ENCODE measurements at regions not wholly inside any gene's neighbourhood (a gene's known extent, or its start where the extent isn't known, plus 50 kb on each side); places are given as distances from the start of the nearest gene placed in this dataset.
"Not testable (repeated sequence)": the region's sequence is repeated elsewhere in the genome, so short reads cannot be mapped to it uniquely, and the experiment has no call there.

GRCh38 chr2:111425789-111426201, 305.1 kb downstream of the BCL2L11 start:
- not testable (repeated sequence) for DNase-seq (ENCODE audit: low spot score)

DNA sequence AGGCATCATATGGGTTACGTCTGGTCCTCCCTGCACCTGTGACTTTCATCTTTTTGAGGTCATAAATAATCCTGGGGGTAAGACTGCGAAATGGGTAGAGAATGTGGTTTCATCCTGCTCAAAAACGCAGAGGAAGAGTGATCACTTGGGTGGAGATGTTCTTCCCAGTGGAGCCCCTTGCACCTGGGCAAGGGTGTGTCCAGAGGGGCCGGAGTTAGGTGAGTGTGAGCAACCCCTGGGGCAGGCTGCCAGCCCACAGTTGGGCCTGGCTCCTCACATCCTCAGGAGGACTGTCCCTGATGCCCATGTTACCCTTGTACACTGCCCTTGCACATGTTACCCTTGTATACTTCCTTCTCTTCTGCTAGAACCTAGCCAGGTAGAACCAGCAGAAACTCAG, 306.6 kb downstream of the BCL2L11 start:
- not testable (repeated sequence) for DNase-seq (ENCODE audit: low spot score)

DNA sequence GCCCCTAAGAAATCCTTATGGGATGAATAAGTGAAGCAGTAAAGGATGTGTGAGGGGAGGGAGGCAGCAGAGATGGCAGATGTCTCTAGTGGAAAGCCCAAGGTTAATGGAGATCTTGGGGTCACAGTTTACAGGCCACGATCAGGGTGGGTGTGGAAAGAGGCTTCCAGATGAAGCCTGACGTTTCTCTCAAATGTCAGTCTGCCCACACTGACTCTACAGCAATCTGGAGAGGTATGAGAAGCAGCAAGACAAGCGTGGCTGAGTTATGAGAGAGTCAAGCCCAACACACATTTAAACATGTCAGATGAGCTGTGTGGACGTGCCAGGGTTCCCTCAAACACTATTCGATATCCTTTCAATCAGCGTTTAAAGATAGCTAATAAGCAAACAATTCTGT, 308.2 kb downstream of the BCL2L11 start:
- DNase-seq (ENCODE audit: low spot score) = not testable (repeated sequence)

GRCh38 chr2:111429353-111429752, 308.6 kb downstream of the BCL2L11 start:
- not testable (repeated sequence) for DNase-seq (ENCODE audit: low spot score)

GRCh38 chr2:111430817-111431661, 310.3 kb downstream of the BCL2L11 start:
- not testable (repeated sequence) for DNase-seq (ENCODE audit: low spot score)

DNA sequence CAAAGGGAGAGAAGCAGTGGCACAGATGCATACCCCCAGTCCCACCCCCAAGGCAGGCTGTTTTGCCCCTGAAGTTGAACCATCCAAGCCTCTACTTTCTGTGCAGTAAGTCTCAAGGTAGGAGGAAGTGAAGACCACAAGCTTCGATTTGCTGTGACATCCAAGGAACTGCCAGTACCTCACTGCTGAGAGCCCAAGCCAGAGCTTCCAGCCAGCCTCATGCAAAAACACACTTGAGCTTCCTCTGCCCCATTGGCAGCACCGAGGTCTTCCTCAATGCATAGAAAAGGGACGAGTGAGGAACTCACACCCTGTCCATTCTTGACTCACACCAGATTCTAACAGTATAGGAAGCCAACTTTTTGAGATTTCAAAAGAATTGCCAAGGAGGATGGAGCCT, 311.7 kb downstream of the BCL2L11 start:
- not testable (repeated sequence) for DNase-seq (ENCODE audit: low spot score)

- not testable (repeated sequence) for DNase-seq (ENCODE audit: low spot score)
Measured at GRCh38 chr2:111432916-111433499, 312.3 kb downstream of the BCL2L11 start.

- DNase-seq (ENCODE audit: low spot score) = not testable (repeated sequence)
Measured at GRCh38 chr2:111433892-111434607, 313.3 kb downstream of the BCL2L11 start.

DNA sequence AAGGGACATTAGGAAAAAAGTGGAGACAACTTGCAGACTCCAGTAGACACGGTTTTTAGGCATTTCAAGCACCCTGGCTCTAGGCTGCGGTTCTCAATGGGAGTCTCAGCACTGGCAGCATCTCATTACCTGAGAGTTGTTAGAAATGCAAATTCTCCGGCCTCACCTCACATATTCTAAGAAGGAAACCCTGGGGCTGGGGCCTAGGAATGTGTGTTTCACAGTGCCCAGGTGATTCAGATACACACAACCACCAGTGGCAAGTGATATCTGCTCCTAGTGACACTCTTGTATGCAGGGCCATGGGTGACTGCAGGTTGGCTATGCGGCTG, 313.9 kb downstream of the BCL2L11 start:
- not testable (repeated sequence) for DNase-seq (ENCODE audit: low spot score)

- not testable (repeated sequence) for DNase-seq (ENCODE audit: low spot score)
Measured at GRCh38 chr2:111435553-111436310, 315.0 kb downstream of the BCL2L11 start.

DNA sequence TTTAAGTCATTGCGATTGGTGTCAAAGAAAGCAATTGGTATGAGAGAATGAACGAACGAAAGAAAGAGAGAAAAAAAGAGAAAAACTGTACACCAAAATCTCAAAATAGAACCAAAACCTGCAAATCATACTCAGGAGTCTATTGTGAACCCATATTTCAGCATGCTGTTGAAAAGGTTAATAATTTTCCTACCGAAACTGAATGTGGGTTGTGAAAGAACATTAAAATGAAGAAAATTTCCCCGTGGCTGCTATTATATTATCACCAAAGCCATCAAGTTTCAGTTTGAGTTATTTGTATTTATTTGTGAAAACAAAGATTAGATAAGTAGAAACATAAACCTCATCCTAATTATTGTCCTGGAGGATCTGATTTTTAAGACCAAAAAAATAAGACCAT, 315.7 kb downstream of the BCL2L11 start:
- DNase-seq (ENCODE audit: low spot score) = not testable (repeated sequence)

GRCh38 chr2:111437288-111437990, 316.7 kb downstream of the BCL2L11 start:
- not testable (repeated sequence) for DNase-seq (ENCODE audit: low spot score)

DNA sequence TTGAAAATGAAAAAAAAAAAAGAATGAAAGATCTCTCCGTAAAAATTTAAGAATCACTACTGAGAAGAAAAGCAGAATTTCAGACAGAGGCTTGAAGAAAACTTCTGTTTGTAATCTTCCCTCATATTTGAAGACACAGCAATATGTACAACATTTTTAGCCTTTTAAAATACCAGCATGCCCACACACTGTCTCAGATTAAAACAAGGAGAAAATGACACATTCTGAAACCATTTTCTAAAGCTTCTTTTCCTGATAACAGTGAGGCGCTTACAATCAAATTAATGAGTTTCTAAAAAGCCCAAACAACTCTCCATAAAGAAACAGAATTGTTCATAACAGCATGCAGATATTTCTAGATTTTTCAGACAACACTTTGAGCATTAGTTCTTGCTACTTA, 317.4 kb downstream of the BCL2L11 start:
- not testable (repeated sequence) for DNase-seq (ENCODE audit: low spot score)

GRCh38 chr2:111439237-111439636, 318.5 kb downstream of the BCL2L11 start:
- not testable (repeated sequence) for DNase-seq (ENCODE audit: low spot score)

- not testable (repeated sequence) for DNase-seq (ENCODE audit: low spot score)
Measured at GRCh38 chr2:111441614-111442013, 320.9 kb downstream of the BCL2L11 start.

DNA sequence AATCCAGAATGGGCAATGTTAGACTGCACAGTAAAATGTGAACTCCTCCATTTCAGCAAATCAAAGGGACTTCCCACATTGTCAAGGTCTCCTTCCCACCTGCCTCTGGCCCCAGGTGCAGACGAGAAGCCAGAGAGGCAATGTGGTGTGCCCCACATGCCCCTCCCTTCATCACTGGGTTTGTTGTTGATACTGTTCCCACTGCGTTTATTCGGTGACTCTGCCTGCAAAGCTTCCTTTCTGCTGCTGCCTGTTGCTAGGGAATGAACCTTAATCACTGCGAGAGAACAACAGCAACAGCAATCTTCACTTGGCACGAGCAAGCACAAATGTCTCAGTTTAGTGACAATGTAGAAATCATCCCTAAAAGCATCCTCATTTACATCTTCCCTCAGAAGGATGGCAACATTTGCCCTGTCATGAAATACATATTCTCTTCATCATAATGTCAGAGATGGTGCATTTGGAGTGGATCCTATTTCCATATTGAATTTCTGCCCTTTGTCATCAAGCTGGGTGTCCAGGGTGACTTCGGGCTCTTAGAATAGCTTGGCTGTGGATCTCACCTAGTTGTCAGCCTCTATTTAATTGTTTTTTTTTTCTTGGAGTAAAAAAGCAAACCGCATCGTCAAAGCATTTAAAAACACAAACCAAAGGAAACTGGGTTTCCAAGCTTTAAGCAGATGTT, 322.2 kb downstream of the BCL2L11 start:
- not testable (repeated sequence) for DNase-seq (ENCODE audit: low spot score)

DNA sequence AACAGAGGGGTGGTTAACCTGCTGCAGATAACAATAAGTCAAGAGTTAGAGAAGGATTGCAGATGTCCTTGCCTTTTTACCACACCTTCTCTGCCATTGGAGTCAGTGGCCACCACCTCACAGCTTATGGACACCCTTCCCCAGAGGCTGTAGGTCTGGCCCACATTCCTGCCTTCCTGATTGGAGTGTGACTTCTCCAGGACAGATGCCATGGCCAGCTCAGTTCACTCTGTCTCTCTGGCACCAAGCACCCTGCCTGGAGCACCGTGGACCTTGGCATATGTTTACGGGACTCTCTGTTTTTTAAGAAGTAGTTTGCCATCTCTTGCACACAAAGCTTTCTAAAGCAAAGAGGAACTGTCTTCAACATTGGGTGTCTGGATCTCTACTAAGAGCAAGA, 323.8 kb downstream of the BCL2L11 start:
- DNase-seq (ENCODE audit: low spot score) = not testable (repeated sequence)

DNA sequence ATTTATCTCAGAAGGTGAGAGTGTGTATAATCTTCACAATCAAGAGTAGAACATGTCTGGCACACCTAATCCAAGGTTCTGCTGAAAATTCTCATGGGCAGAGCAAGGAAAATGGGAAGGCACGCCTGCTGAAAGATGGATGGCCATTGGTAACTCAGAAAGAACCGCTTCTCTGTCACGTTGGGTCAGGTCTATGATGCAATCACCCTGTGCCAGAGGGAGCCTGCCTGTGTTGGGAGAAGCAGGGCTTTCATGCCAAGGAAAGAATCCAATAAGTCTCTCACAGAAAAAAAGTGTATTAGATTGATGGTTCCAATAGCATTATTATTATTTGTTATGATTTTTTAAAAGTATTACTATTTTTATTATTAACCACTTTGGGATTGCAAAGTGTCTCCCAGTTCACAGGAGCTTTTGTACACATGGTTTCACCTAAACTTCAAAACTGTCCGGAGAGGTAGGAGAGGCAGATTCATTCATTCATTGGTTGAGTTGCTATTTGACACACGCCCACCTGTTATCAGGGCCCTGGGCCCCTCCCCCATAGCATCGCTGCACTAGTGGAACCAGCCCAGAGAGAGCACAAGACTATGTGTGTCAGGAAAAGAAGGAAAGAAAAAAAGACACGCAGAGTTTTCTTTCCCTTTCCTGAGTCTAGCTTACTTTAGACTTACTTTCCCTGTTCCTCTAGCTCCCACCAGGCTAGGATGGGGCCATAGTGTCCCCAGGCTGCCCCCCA, 324.6 kb downstream of the BCL2L11 start:
- not testable (repeated sequence) for DNase-seq (ENCODE audit: low spot score)

DNA sequence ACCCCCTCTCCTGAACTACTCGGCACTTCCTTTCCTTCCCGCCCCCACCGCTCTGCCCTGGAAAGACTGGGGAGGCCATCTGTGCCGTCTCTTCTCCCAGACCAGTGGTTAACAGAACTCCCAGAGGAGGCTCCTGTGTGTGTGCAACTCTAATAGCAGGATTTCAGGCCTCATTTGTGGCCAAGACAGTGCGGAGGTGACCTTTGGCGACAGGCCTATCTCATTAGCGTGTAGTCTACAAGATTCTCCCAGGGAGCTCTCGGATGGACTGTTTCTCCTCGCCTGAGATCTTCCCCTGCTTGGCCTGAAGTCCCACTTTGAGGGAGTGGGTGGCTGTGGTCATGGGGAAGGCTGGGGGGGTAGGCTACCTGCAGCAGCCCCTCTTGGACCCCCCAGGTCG, 325.2 kb downstream of the BCL2L11 start:
- DNase-seq (ENCODE audit: low spot score) = not testable (repeated sequence)

- DNase-seq (ENCODE audit: low spot score) = not testable (repeated sequence)
Measured at GRCh38 chr2:111447482-111447881, 326.8 kb downstream of the BCL2L11 start.
